GM19455 (cell line): ENCODE measurements at regions not wholly inside any gene's neighbourhood (a gene's known extent, or its start where the extent isn't known, plus 50 kb on each side); places are given as distances from the start of the nearest gene placed in this dataset.
"Not testable (repeated sequence)": the region's sequence is repeated elsewhere in the genome, so short reads cannot be mapped to it uniquely, and the experiment has no call there.

Source experiments
- ATAC-seq: cut with Tn5 transposase; IDR thresholded peaks from one replicate; pipeline ENCODE4 v1.9.1; 2021; ENCODE audit not compliant: unreplicated experiment

GRCh38 chr1:168457296-168457695, 86.5 kb downstream of the XCL2 start:
- not testable (repeated sequence) for ATAC-seq

- ATAC-seq: no peak
Observed at GRCh38 chr1:168455764-168456163, 88.0 kb downstream of the XCL2 start.

- ATAC-seq: no peak
Observed at GRCh38 chr1:168454211-168454815, 89.5 kb downstream of the XCL2 start.

GRCh38 chr1:168453056-168453455, 90.7 kb downstream of the XCL2 start:
- no peak for ATAC-seq

DNA sequence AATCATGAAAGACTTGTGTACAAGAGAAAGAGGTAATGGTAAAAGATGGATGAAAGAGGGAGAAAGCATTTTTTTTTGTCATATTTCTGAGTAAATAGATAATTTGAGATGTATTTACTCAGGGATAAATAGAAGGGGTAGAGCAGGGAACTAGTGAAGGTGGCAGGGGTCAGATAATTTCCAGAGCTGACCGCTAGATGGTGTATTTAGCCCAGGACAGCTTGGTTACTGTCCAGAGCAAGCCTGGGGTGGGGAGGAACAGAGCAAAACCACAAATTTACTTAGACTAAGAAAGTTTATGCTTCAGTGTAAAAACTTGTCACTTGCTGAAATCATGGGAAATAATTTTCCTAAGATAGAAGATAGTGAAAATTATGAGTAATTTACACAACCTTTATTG, 91.5 kb downstream of the XCL2 start:
- ATAC-seq: no peak

DNA sequence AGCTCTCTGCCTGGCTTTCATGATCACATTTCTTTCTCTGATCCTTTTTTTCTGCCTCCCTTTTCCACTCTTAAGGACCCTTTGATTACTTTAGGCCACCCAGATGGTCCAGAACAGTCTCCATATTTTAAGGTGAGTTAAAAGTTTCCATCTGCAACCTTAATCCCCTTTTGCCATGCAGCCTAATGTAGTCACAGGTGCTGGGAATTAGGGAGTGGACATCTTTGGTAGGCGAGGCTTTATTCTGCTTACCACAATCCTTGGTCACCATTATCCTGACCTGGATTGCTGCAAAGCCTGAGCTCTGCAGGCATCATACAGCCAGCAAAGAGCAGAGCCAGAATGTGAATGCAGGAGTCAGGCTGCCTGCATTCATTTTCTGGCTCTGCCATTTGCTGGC, 95.9 kb downstream of the XCL2 start:
- no peak for ATAC-seq

DNA sequence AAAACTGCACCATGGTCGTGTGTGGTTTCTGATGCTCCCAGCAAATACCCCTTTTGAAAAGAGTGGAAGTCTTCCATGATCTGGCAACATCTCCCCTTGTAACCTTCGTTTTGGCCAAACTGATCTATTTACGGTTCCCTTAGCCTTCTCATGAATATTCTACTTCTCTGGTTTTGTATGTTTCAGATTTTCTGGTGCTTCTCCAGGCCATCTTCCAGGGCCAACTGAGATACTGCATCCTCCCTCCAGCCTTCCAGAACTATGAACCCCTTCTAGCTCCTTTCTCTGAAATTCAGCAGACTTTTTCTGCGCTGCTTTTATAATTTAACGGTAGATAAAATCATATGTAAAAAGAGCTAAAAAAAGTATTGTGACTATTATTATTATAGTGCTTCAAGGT, 97.7 kb downstream of the XCL2 start:
- no peak for ATAC-seq

GRCh38 chr1:168443899-168444298, 99.9 kb downstream of the XCL2 start:
- ATAC-seq: no peak

- no peak for ATAC-seq
Observed at GRCh38 chr1:168443356-168443755, 100.4 kb downstream of the XCL2 start.

- ATAC-seq: no peak
Observed at GRCh38 chr1:168442931-168443330, 100.9 kb downstream of the XCL2 start.

DNA sequence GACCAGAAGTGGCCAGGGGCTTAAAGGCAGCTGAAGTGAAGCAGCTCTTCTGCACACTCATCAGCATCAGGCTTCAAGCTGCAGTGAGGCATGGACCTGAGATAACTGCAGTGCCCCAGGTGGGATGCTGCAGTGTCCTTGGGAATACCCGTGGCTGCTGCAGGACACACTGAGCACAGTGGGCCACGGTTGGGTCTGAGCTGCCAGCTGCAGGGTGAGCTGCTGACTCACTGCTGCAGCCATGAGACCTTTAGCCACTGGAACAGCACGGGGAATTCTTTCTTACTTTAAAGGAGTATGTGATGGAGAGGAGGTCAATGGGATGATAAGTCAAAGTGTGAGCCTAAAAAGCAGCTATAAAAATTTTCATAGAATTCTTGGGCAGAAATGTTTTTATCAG, 102.1 kb downstream of the XCL2 start:
- ATAC-seq: no peak

- peak; percentile 70 for ATAC-seq
Observed at GRCh38 chr1:168439456-168440375, 104.1 kb downstream of the XCL2 start.

GRCh38 chr1:168438626-168439025, 105.2 kb downstream of the XCL2 start:
- ATAC-seq: no peak

DNA sequence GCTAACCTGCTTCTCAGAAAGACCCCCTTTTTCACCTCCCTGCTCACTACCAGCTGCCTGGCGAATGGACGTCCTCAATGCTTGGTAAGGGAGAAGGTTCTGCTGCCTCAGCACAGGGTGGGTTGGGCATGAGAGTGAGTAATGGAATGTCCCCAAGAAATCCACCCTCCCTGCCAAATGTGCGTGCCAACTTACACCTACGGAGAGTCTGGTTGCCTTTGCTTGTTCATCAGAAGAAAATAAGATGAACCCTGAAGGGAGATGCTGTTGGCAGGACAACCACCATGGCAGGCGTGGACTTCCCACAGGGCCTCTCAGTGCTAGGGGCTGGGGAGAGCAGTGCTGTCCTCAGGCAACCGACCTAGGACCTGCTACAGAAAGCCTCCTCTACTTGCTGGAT, 106.0 kb downstream of the XCL2 start:
- no peak for ATAC-seq

- ATAC-seq: no peak
Observed at GRCh38 chr1:168435439-168435838, 108.4 kb downstream of the XCL2 start.

- no peak for ATAC-seq
Observed at GRCh38 chr1:168433238-168433637, 110.6 kb downstream of the XCL2 start.

- ATAC-seq: no peak
Observed at GRCh38 chr1:168431882-168432281, 111.9 kb downstream of the XCL2 start.

GRCh38 chr1:168430321-168430720, 113.5 kb downstream of the XCL2 start:
- ATAC-seq: no peak

DNA sequence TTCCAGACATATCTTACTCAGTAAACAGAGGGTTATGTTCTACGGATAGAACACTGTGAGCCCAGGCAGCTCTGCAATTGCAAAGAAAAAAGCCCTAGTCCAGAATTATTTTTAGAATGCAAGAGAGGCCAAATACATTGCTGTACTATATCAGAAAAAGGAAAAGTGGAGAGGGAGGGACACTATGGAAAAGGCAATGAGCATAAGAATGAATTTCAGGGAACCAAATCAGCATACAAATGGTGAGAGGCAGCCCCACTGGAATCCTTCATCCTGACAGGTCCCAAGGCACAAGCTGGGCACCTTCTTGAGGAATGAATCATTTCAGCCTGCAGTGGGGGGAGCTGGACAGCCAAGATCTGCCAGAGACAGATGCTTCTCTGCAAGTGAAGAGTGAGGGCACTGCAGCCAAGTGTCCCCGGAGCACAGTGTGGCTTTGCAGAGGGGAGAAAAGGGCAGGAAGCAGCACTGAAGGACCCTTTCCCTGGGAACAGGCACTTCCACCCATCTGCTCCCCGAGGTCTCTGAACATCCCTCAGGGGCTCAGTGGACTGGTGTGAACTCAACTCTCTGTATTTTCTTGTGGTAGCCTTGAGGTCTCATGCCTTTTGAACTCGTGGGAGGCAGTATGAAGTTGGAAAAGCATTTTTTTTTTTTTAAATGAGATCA, 115.6 kb downstream of the XCL2 start:
- no peak for ATAC-seq

- no peak for ATAC-seq
Observed at GRCh38 chr1:168427051-168427450, 116.7 kb downstream of the XCL2 start.

GRCh38 chr1:168424281-168424680, 119.5 kb downstream of the XCL2 start:
- no peak for ATAC-seq
